ENCODE measurements at regions not wholly inside any gene's neighbourhood (a gene's known extent, or its start where the extent isn't known, plus 50 kb on each side); places are given as distances from the start of the nearest gene placed in this dataset.

- TF ChIP-seq CTCF (IDR thresholded peaks at IDR 0.05), result no peak
- no peak for TF ChIP-seq POLR2A (IDR thresholded peaks at IDR 0.05)
Observed at GRCh38 chr1:59020151-59020997, 236.5 kb upstream of the JUN start.

Measured in uterus (tissue), 2 donors.